HG02884 (cell line): ENCODE measurements at regions not wholly inside any gene's neighbourhood (a gene's known extent, or its start where the extent isn't known, plus 50 kb on each side); places are given as distances from the start of the nearest gene placed in this dataset.
"Not testable (repeated sequence)": the region's sequence is repeated elsewhere in the genome, so short reads cannot be mapped to it uniquely, and the experiment has no call there.

Experiments used
- ATAC-seq: cut with Tn5 transposase; IDR thresholded peaks from one replicate; pipeline ENCODE4 v1.9.1; 2021; ENCODE audit warnings: mild to moderate bottlenecking, moderate library complexity; ENCODE audit not compliant: unreplicated experiment

- ATAC-seq = no peak
These were observed 726.4 kb upstream of the SOX11 start for GRCh38 chr2:4965556-4966320.

DNA sequence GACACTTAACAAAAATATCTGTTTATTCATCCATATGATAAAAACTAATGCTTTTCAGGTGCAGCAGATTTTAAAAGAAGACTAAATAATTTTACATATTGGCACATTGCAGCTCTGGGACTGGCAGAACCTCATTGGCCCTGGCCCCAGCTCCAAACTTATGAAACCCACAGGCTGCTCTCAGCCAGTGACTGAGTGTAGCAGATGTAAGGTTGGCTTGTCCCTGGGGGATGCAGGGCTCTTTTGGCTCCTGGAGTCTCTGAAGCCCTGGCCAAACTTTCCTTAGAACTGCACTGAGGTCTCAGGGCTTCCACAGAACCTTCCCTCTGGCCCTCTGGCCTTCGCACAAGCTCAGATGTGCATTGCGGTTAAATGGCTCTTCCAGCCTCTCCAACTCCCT, 725.0 kb upstream of the SOX11 start:
- no peak for ATAC-seq

- no peak for ATAC-seq
These were observed 719.7 kb upstream of the SOX11 start for GRCh38 chr2:4972472-4972871.

DNA sequence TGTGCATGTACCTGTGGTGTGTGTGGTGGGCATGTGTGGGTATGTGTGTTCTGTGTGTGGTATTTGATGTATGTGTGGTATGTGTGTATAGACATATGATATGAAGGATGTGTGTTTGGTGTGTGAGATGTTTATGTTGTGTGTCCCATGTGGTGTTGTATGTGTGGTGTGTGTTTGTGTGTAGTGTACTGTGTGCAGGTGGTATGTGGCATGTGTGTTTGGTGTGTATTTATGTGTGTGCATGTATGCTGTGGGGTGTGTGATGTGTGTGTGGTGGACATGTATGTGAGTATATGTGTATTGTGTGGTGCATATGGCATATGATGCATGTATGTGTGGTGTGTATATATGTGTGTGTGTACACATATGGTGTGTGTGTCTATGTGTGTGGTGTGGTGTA, 718.8 kb upstream of the SOX11 start:
- ATAC-seq = no peak

- ATAC-seq = no peak
These were observed 718.2 kb upstream of the SOX11 start for GRCh38 chr2:4973973-4974372.

DNA sequence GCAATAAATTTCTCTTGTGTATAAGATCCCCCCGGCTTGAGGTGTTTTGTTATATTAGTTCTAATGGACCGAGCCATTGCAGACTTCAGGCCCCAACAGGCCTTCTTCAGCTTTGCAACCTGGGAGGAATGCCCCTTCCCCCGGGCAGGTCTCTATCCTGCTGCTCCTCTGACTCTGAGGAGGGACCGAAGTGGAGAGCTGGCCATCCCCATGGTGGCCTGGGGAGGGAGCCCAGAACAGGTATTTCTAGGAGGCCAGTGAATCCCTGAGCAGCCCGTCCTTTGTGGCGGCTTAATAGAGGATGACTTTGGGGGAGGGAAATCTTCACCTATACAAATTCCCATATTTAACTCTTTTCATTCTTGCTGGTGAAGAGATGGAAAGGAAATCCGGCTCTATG, 715.8 kb upstream of the SOX11 start:
- no peak for ATAC-seq

DNA sequence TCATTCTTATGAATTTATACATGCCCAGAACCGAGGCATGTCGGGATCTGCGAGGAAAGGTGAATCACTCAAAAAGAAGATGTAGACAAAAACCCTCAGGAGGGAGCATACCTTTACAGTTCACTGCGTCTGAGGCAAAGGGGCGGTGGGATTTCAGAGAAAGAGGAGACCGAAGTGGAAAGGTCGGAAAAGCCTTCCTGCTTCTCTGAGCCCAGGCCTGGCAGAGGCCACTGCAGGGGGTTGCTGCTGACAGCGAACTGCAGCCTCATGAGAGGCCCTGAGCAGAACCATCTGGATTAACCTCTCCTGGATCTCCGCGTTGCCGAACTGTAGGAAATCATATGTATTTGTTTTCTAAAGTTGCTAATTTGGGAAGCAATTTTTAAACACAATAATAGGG, 713.1 kb upstream of the SOX11 start:
- no peak for ATAC-seq

DNA sequence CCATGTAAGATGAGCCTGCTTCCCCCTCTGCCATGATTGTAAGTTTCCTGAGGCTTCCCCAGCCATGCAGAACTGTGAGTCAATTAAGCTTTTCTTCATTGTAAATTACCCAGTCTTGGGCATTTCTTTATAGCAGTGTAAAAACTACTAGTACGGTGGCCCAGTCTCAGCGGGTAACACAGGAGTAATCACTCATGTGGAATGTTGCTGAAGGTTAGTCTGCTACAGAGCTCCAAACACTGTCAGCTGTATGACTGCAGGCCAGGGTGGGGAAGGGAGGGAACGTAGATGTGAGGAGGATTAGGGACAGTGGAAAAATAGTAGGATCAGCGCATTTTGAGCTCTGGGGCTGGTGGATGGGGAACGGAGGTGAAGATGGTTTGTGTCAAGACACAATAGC, 711.2 kb upstream of the SOX11 start:
- ATAC-seq = no peak

DNA sequence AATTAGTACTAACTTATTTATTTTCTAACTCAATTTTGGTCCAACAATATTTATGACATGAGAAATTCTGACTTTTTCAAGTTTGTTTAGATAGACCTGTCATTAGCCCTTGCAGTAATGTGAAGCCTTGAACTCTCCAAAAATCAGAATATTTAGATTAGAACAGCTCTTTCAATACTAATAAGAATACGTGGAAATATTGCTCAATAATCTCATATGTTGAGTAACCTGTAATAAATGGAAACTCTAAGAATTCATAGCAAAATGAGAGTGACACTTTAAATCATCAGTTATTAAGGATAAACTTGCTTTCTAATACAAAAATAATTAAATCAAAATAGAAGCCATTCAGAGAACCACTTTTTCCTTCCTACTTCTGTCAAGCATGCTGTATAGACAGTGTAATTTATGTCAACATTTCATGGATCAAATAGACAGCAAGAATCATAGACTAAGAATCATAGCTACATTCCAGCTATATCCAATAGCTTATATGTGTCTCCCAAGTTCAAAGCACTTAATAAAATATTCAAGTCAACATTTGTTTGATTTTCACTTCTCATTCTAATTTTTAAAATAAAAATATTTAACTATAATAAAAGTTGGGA, 710.3 kb upstream of the SOX11 start:
- ATAC-seq = no peak

- ATAC-seq = not testable (repeated sequence)
These were observed 703.7 kb upstream of the SOX11 start for GRCh38 chr2:4988444-4988843.

GRCh38 chr2:4992226-4992625, 700.0 kb upstream of the SOX11 start:
- no peak for ATAC-seq

- no peak for ATAC-seq
These were observed 696.7 kb upstream of the SOX11 start for GRCh38 chr2:4995466-4995865.

- no peak for ATAC-seq
These were observed 684.6 kb upstream of the SOX11 start for GRCh38 chr2:5007596-5007995.

- no peak for ATAC-seq
These were observed 672.9 kb upstream of the SOX11 start for GRCh38 chr2:5019324-5019723.

DNA sequence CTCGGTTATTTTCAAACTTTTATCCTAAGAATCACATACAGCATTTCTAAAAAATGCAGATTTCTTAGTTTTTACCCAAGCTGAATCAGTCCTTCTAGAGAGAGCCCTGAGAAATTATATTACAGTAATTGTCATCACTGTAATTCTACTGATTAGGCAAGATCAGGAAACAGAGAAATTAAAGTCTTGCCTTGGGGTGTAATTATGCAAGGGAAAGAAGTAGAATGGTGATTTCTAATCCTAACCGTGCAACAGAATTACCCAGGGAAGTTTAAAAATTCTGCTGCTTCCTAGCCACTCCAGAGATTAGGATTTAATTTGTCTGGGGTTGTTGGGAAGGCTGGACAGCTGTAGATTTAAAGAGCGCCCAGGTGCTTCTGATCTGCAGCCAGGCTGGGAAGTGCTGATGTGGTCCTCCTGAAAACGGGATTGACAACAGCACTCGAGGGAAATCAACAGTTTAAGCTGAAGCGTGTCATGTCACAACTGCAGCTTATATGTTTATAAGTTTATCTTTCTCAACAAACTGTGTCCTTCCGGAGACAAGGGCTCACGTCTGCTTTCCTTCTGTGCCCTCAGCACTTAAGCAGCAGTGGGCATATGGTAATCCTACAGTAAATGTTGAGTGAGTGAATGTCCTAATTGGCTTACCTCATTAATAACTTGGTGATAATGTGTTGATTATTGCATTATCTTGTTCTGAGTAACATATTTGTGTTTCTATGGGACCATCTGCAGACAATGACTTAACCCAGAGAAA, 671.9 kb upstream of the SOX11 start:
- no peak for ATAC-seq

- no peak for ATAC-seq
These were observed 671.0 kb upstream of the SOX11 start for GRCh38 chr2:5021136-5021535.

DNA sequence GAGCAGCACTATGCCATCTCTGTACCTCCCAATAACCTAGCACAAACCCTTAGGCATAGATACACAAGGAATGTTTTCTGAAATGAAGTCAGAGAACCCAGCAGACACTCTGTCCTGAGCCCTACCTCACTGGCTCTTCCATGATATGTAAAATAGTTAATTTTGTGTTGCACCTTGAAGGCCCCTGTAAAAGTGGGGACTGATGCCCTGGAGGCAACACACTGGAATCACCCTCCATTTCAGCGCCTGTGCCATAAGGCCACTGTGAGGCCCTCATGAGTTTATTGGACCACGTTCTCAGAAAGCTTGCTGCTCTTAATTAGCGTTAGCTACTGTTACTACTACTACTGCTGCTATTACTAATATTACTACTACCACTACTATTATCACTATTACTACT, 670.1 kb upstream of the SOX11 start:
- no peak for ATAC-seq

DNA sequence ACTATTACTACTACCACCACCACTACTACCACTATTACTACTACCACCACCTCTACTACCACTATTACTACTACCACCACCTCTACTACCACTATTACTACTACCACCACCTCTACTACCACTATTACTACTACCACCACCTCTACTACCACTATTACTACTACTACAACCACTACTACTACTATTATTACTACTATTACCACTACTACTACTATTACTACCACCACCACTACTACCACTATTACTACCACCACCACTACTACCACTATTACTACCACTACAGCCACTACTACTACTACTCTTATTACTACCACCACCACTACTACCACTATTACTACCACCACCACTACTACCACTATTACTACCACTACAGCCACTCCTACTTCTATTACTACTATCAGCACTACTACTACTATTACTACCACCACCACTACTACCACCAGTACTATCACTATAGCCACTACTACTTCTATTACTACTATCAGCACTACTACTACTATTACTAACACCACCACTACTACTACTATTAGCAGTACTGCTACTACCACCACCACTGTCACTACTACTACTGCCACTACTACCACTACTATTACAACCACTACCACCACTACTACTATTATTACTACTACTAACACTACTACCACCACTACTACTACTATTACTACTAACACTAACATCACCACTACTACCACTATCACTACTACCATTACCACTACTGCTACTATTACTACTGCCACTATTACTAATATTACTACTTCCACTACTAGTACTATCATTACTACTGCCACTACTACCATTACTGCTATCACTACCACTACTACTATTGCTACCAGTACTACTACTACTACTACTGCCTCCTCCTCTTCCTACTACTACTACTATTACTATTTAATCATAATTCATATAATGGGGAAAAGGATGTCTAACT, 669.2 kb upstream of the SOX11 start:
- not testable (repeated sequence) for ATAC-seq

GRCh38 chr2:5026571-5027234, 665.5 kb upstream of the SOX11 start:
- no peak for ATAC-seq

DNA sequence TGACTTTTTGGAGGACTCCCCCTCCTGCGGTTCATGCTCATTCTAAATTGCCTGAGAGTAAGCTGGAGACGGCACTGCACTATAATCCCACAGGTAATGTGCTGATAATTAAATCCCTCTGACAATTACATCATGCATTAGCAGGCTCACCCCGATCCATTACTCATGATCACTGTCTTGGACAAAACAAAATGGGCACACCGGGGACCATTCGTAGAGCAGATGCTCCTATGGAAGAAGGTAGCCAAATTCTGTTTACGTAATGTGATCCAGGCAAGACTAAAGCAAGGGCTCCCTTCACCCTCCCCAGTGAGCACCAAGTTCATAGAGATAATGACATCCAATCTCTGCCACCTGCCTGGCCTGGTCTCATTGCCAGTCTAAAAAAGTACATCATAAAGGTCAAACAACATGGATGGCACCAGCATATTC, 657.1 kb upstream of the SOX11 start:
- ATAC-seq = no peak
